IMR-90 (cell line): ENCODE measurements at regions not wholly inside any gene's neighbourhood (a gene's known extent, or its start where the extent isn't known, plus 50 kb on each side); places are given as distances from the start of the nearest gene placed in this dataset.

ENCODE experiments used
- MXI1 ChIP-seq: IDR thresholded peaks from 2 replicates; pipeline ENCODE4 v1.6.1; 2012; ENCODE audit warnings: low read depth, mild to moderate bottlenecking, low read length, moderate library complexity, borderline replicate concordance
- POLR2A ChIP-seq: IDR thresholded peaks from 2 replicates; pipeline ENCODE4 v1.6.1; 2012; ENCODE audit warnings: mild to moderate bottlenecking, low read depth, low read length
- TF ChIP-seq, protein P1 (sequence below): conservative IDR thresholded peaks from 2 replicates; pipeline ENCODE4 v1.5.1; 2012; ENCODE audit warnings: mild to moderate bottlenecking, low read depth, low read length, improper control_type of control experiment

DNA sequence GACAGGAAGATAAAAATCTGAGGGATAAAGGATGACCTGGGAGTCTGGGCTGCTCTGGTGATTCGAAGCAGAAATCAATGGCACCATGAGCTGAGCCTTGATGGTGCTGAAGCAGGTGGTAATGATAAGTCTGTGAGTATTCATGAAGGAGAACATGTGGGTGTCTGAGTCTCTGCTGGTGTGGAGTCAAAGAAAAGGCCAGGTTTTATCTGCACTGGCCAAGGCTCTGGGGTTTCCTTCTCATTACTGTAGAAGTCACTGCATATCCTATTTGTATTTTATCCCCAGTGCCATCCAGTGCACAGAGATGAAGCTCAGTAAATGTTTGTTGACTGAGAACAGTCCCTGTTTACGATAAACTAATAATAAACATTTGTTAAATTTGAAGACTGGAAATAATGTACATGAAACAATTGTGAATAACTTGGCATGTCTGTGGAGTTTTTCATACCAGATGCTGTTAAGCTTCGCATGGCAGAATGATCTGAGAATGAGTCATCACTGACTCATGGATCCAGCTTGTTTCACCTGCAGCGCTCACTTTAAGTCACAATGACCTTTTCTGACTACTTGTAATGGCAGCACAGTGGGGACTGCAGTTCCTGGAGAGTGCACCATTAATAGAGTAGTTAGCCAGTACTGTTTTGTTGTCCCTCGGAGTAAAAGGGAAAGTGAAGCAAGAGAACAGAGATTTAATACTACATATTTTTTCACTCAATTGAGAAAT, 538.5 kb downstream of the HTR7 start:
- TF ChIP-seq POLR2A (no peak), MXI1 (no peak)
- TF ChIP-seq, protein P1, sequence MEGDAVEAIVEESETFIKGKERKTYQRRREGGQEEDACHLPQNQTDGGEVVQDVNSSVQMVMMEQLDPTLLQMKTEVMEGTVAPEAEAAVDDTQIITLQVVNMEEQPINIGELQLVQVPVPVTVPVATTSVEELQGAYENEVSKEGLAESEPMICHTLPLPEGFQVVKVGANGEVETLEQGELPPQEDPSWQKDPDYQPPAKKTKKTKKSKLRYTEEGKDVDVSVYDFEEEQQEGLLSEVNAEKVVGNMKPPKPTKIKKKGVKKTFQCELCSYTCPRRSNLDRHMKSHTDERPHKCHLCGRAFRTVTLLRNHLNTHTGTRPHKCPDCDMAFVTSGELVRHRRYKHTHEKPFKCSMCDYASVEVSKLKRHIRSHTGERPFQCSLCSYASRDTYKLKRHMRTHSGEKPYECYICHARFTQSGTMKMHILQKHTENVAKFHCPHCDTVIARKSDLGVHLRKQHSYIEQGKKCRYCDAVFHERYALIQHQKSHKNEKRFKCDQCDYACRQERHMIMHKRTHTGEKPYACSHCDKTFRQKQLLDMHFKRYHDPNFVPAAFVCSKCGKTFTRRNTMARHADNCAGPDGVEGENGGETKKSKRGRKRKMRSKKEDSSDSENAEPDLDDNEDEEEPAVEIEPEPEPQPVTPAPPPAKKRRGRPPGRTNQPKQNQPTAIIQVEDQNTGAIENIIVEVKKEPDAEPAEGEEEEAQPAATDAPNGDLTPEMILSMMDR: no peak
